IPS-NIHi7 (cell line): ENCODE measurements at regions not wholly inside any gene's neighbourhood (a gene's known extent, or its start where the extent isn't known, plus 50 kb on each side); places are given as distances from the start of the nearest gene placed in this dataset.
"Not testable (repeated sequence)": the region's sequence is repeated elsewhere in the genome, so short reads cannot be mapped to it uniquely, and the experiment has no call there.

Experiments
- DNase-seq: peaks from one replicate; pipeline ENCODE4 v3.0.0; 2012; ENCODE audit warnings: mixed read lengths; ENCODE audit errors: extremely low spot score

GRCh38 chr3:101141135-101141534 lies 147.9 kb upstream of the ABI3BP start:
- DNase-seq, result no peak

GRCh38 chr3:101138817-101139216 lies 145.6 kb upstream of the ABI3BP start:
- DNase-seq, result peak; percentile 23

- DNase-seq, result no peak
Observed at GRCh38 chr3:101134331-101134730, 141.1 kb upstream of the ABI3BP start.

GRCh38 chr3:101133652-101134051 lies 140.4 kb upstream of the ABI3BP start:
- no peak for DNase-seq

- DNase-seq, result not testable (repeated sequence)
Observed at GRCh38 chr3:101133197-101133596, 140.0 kb upstream of the ABI3BP start.

- DNase-seq, result peak; percentile 27
Observed at GRCh38 chr3:101131767-101132166, 138.5 kb upstream of the ABI3BP start.

- DNase-seq, result no peak
Observed at GRCh38 chr3:101128786-101129185, 135.6 kb upstream of the ABI3BP start.

- DNase-seq, result no peak
Observed at GRCh38 chr3:101128001-101128400, 134.8 kb upstream of the ABI3BP start.

GRCh38 chr3:101124125-101124524 lies 130.9 kb upstream of the ABI3BP start:
- DNase-seq, result no peak

- DNase-seq, result no peak
Observed at GRCh38 chr3:101123081-101123480, 129.9 kb upstream of the ABI3BP start.

GRCh38 chr3:101122681-101123080 lies 129.5 kb upstream of the ABI3BP start:
- no peak for DNase-seq

GRCh38 chr3:101120039-101120438 lies 126.8 kb upstream of the ABI3BP start:
- DNase-seq, result no peak

GRCh38 chr3:101119535-101119934 lies 126.3 kb upstream of the ABI3BP start:
- DNase-seq, result no peak

- DNase-seq, result no peak
Observed at GRCh38 chr3:101117980-101118379, 124.8 kb upstream of the ABI3BP start.

GRCh38 chr3:101117465-101117864 lies 124.2 kb upstream of the ABI3BP start:
- DNase-seq, result no peak

- DNase-seq, result not testable (repeated sequence)
Observed at GRCh38 chr3:101110295-101110694, 117.1 kb upstream of the ABI3BP start.

GRCh38 chr3:101104321-101104720 lies 111.1 kb upstream of the ABI3BP start:
- no peak for DNase-seq

- no peak for DNase-seq
Observed at GRCh38 chr3:101102678-101103296, 109.6 kb upstream of the ABI3BP start.

- no peak for DNase-seq
Observed at GRCh38 chr3:101100361-101101009, 107.3 kb upstream of the ABI3BP start.

- no peak for DNase-seq
Observed at GRCh38 chr3:101099791-101100190, 106.6 kb upstream of the ABI3BP start.

GRCh38 chr3:101096444-101096843 lies 103.2 kb upstream of the ABI3BP start:
- no peak for DNase-seq

GRCh38 chr3:101095693-101096430 lies 102.6 kb upstream of the ABI3BP start:
- DNase-seq, result no peak

GRCh38 chr3:101091489-101091888 lies 98.3 kb upstream of the ABI3BP start:
- peak; percentile 10 for DNase-seq
